HL-60 (cell line): ENCODE measurements at regions not wholly inside any gene's neighbourhood (a gene's known extent, or its start where the extent isn't known, plus 50 kb on each side); places are given as distances from the start of the nearest gene placed in this dataset.

Source experiments
- REST ChIP-seq: IDR thresholded peaks from 2 replicates; pipeline ENCODE4 v1.6.1; 2012; ENCODE audit warnings: low read depth; ENCODE audit not compliant: insufficient replicate concordance
- SPI1 ChIP-seq: IDR thresholded peaks from 2 replicates; pipeline ENCODE4 v1.6.1; 2012; ENCODE audit warnings: low read depth, mild to moderate bottlenecking, borderline replicate concordance

DNA sequence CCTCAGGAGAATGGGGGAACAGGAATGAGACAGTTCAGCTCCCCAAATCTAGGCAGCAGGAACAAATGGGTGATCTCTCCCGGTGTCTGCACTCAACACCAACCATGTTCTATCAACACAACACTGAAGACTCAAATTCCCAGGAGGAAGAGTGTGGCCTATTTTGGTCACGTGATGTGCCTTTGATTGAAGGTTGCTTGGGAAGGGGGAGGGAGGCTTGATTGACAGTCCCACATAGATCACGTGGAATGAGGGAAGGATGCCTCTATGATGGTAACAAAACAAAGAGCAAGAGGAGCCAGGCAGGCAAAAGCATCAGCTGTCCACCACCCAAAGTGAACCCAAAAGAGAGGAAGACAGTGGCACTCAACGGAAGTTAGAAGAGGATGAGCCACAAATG is 364.8 kb downstream of the KIF16B start:
- no peak for TF ChIP-seq SPI1
- no peak for TF ChIP-seq REST
